ENCODE measurements at regions not wholly inside any gene's neighbourhood (a gene's known extent, or its start where the extent isn't known, plus 50 kb on each side); places are given as distances from the start of the nearest gene placed in this dataset.

DNA sequence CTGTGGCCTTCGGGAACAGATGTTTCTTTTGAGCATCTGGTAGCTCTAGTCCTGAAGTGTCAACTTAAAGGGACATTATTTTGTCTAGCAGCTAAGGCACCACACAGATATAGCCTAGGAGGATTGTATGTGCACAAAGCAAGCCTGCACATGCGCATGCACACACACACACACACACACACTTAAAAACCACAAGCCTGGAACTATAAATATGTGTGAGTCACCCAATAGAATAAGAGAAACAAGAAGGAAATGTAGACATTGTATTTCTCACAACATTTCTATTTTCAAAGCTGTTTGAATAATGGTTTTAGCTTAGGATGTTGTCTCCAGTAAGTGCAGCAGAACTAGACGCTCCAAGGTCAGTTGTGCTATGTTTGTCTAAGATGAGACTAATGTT lies 516.5 kb downstream of the SUCLA2 start:
- TF ChIP-seq, protein P1, sequence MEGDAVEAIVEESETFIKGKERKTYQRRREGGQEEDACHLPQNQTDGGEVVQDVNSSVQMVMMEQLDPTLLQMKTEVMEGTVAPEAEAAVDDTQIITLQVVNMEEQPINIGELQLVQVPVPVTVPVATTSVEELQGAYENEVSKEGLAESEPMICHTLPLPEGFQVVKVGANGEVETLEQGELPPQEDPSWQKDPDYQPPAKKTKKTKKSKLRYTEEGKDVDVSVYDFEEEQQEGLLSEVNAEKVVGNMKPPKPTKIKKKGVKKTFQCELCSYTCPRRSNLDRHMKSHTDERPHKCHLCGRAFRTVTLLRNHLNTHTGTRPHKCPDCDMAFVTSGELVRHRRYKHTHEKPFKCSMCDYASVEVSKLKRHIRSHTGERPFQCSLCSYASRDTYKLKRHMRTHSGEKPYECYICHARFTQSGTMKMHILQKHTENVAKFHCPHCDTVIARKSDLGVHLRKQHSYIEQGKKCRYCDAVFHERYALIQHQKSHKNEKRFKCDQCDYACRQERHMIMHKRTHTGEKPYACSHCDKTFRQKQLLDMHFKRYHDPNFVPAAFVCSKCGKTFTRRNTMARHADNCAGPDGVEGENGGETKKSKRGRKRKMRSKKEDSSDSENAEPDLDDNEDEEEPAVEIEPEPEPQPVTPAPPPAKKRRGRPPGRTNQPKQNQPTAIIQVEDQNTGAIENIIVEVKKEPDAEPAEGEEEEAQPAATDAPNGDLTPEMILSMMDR (optimal IDR thresholded peaks at IDR 0.05 in 1 of 3, IDR thresholded peaks at IDR 0.05 in 1 of 3, conservative IDR thresholded peaks at IDR 0.05 in 1 of 3; ENCODE audit: extremely low read depth in 1 of 3, insufficient read depth in 2 of 3, low read length in 3 of 3), result no peak
- TF ChIP-seq EZH2 (IDR thresholded peaks at IDR 0.05; ENCODE audit: low read length), result no peak
